ENCODE measurements at regions not wholly inside any gene's neighbourhood (a gene's known extent, or its start where the extent isn't known, plus 50 kb on each side); places are given as distances from the start of the nearest gene placed in this dataset.
"Not testable (repeated sequence)": the region's sequence is repeated elsewhere in the genome, so short reads cannot be mapped to it uniquely, and the experiment has no call there.

DNA sequence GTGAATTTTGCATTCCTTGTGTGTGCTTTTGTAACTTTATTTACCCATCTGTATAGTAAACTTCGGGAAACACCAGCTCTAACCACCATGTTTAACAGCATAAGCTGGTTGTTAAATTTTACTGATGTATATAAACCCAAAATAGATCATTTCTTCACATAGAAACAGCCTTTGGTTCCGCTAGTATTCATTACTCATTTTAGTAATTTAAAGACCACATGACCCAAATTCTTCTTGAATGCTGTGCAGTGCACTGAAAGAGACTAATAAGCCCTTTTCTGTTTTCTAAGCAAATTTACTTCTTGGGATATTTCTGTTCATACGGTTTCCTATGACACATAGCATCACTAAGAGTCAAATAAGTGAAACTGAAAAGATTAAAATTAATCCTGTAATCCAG, 218.5 kb upstream of the SPATA31A3 start:
- H3K36me3 Mint-ChIP-seq (ENCODE audit: low read depth); H3K27me3 Mint-ChIP-seq (ENCODE audit: low read depth); DNase-seq; intact Hi-C loops (cut with micrococcal nuclease); H3K9me3 Mint-ChIP-seq; H3K4me1 Mint-ChIP-seq (ENCODE audit: low read depth); CTCF ChIA-PET; H3K27ac Mint-ChIP-seq; H3K4me3 Mint-ChIP-seq: not testable (repeated sequence)

DNA sequence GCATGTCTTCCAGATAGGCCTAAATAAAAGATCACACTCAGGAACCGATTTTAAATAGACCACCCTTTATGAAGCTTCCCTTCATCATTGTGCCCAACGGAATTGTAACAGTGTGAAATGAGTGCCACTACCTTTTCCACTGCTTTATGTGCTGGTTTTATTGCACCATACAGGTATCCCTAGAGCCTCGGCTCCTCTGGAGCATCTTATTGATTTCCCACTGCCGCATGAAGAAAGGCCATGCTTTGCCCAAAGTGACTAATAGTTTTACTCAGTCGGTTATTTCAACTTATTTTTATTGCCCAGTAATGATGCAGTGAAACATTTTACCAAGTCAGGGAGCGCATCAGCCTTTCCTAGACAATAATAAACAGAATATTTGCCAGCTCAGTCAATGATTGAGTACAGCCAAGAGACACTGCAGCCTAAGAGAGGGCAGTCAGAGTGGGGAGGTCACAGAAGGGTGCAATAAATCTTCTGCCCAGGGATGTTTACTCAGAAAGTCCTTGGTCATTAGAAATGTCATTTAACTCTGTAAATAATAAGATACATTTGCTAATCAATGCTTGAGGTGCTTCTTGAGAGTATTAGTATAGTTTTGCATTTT, 216.6 kb upstream of the SPATA31A3 start:
- CTCF ChIA-PET; intact Hi-C loops (cut with micrococcal nuclease); H3K4me3 Mint-ChIP-seq; H3K27me3 Mint-ChIP-seq (ENCODE audit: low read depth); H3K27ac Mint-ChIP-seq; H3K36me3 Mint-ChIP-seq (ENCODE audit: low read depth); DNase-seq; H3K9me3 Mint-ChIP-seq; H3K4me1 Mint-ChIP-seq (ENCODE audit: low read depth): not testable (repeated sequence)

DNA sequence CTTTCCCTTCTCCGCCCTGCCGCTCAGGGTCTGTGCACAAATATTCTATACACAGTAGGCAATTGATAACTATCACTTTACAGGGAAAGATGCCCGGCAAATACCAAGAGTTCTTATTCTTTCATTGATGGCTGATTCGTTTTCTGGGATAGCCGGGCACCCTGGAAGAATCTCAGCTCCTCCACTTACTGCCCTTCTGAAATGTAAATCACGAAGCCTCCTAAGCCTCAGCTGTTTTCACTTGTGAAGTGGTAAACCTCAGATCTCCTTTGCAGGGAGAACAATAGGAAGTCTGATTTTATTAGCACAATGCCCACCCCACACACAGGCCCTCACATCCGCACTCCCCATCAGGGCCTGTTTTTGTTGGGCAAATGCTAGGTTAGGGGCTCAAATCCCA, 203.8 kb upstream of the SPATA31A3 start:
- H3K9me3 Mint-ChIP-seq; H3K4me3 Mint-ChIP-seq; H3K27me3 Mint-ChIP-seq (ENCODE audit: low read depth); CTCF ChIA-PET; H3K27ac Mint-ChIP-seq; intact Hi-C loops (cut with micrococcal nuclease); DNase-seq; H3K4me1 Mint-ChIP-seq (ENCODE audit: low read depth); H3K36me3 Mint-ChIP-seq (ENCODE audit: low read depth): not testable (repeated sequence)

GRCh38 chr9:67195357-67195756, 203.0 kb upstream of the SPATA31A3 start:
- DNase-seq; H3K27me3 Mint-ChIP-seq (ENCODE audit: low read depth); H3K36me3 Mint-ChIP-seq (ENCODE audit: low read depth); intact Hi-C loops (cut with micrococcal nuclease); H3K27ac Mint-ChIP-seq; H3K4me1 Mint-ChIP-seq (ENCODE audit: low read depth); H3K9me3 Mint-ChIP-seq; CTCF ChIA-PET; H3K4me3 Mint-ChIP-seq: not testable (repeated sequence)

DNA sequence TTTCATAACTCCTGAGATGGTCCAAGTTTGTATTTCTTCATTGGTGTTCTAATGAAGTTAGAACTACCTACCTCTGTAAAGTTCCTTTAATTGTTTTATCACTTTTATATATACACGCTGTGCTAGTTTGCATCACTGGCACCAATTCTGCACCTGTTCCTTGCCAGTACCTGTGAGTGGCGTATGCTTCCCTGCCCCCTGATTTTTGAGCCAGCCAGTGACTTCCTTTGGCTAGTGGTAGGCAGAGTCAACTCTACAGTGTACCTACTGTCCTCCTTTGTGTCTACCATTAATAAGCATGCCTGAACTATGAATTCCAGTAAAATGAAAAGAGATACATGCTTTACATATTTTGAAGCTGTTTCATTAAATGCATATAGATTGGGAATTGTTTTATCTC, 186.8 kb upstream of the SPATA31A3 start:
- H3K9me3 Mint-ChIP-seq; intact Hi-C loops (cut with micrococcal nuclease); CTCF ChIA-PET; DNase-seq; H3K36me3 Mint-ChIP-seq (ENCODE audit: low read depth); H3K27ac Mint-ChIP-seq; H3K4me3 Mint-ChIP-seq; H3K4me1 Mint-ChIP-seq (ENCODE audit: low read depth); H3K27me3 Mint-ChIP-seq (ENCODE audit: low read depth): not testable (repeated sequence)

GRCh38 chr9:67175167-67175566, 182.8 kb upstream of the SPATA31A3 start:
- H3K4me3 Mint-ChIP-seq; H3K36me3 Mint-ChIP-seq (ENCODE audit: low read depth); H3K27me3 Mint-ChIP-seq (ENCODE audit: low read depth); H3K27ac Mint-ChIP-seq; DNase-seq; CTCF ChIA-PET; intact Hi-C loops (cut with micrococcal nuclease); H3K9me3 Mint-ChIP-seq; H3K4me1 Mint-ChIP-seq (ENCODE audit: low read depth): not testable (repeated sequence)

DNA sequence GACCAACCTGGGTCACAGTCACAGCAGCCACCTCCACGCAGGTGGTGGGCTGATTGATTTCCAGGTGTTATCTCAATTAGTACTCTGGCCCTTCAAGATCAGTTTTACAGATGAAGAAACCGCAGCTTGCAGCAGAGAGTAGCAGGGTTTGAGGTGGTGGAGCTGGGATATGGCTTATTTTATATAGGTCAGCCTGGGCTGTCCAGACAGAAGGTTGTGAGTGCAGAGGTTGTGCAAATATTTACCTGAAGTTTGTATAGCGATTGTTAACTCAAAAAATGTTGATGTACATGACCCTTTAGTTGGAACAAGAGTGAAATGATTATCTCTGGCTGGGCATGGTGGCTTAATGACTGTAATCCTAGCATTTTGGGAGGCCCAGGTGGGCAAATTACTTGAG, 179.4 kb upstream of the SPATA31A3 start:
- H3K4me1 Mint-ChIP-seq (ENCODE audit: low read depth); H3K4me3 Mint-ChIP-seq; H3K9me3 Mint-ChIP-seq; H3K27ac Mint-ChIP-seq; DNase-seq; H3K27me3 Mint-ChIP-seq (ENCODE audit: low read depth); intact Hi-C loops (cut with micrococcal nuclease); CTCF ChIA-PET; H3K36me3 Mint-ChIP-seq (ENCODE audit: low read depth): not testable (repeated sequence)

DNA sequence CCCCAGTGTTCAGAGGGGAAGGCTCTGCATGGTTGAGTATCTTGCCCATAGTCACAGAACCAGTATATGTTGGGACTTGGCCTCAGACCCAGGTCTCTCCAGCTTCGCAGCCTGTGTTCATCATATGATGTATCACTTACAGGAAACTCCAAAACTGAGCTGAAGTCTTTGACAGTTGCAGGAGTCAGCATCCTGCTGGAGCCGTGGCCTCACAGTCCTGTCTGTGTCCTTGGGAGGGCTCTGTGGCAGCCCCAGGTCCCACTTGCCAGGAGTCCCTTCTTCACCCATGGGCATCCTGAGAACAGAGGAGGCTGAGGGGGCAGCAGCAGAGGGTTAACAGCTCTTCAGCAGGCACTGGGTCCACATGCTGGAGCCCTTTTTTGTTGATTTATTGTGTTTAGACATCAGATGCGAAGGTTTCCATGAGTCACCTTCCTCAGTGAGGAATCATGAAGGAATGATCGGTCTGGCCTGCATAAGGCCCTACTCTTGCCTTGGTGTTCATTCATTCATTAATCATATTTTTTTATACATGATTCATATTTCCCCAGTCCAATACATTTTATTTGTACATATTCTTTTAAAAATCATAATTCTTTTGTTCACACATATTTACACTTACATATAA, 176.3 kb upstream of the SPATA31A3 start:
- H3K9me3 Mint-ChIP-seq; DNase-seq; CTCF ChIA-PET; H3K4me1 Mint-ChIP-seq (ENCODE audit: low read depth); intact Hi-C loops (cut with micrococcal nuclease); H3K27ac Mint-ChIP-seq; H3K27me3 Mint-ChIP-seq (ENCODE audit: low read depth); H3K4me3 Mint-ChIP-seq; H3K36me3 Mint-ChIP-seq (ENCODE audit: low read depth): not testable (repeated sequence)

GRCh38 chr9:67166335-67166734, 174.0 kb upstream of the SPATA31A3 start:
- H3K9me3 Mint-ChIP-seq; H3K36me3 Mint-ChIP-seq (ENCODE audit: low read depth); H3K27ac Mint-ChIP-seq; H3K27me3 Mint-ChIP-seq (ENCODE audit: low read depth); intact Hi-C loops (cut with micrococcal nuclease); DNase-seq; H3K4me1 Mint-ChIP-seq (ENCODE audit: low read depth); CTCF ChIA-PET; H3K4me3 Mint-ChIP-seq: not testable (repeated sequence)

GRCh38 chr9:67162827-67163226, 170.5 kb upstream of the SPATA31A3 start:
- H3K36me3 Mint-ChIP-seq (ENCODE audit: low read depth); DNase-seq; CTCF ChIA-PET; H3K9me3 Mint-ChIP-seq; H3K27ac Mint-ChIP-seq; H3K4me3 Mint-ChIP-seq; H3K27me3 Mint-ChIP-seq (ENCODE audit: low read depth); H3K4me1 Mint-ChIP-seq (ENCODE audit: low read depth); intact Hi-C loops (cut with micrococcal nuclease): not testable (repeated sequence)

- DNase-seq; H3K4me3 Mint-ChIP-seq; H3K9me3 Mint-ChIP-seq; H3K36me3 Mint-ChIP-seq (ENCODE audit: low read depth); H3K27ac Mint-ChIP-seq; CTCF ChIA-PET; H3K4me1 Mint-ChIP-seq (ENCODE audit: low read depth); intact Hi-C loops (cut with micrococcal nuclease); H3K27me3 Mint-ChIP-seq (ENCODE audit: low read depth): not testable (repeated sequence)
Measured at GRCh38 chr9:67155218-67155617, 162.9 kb upstream of the SPATA31A3 start.

DNA sequence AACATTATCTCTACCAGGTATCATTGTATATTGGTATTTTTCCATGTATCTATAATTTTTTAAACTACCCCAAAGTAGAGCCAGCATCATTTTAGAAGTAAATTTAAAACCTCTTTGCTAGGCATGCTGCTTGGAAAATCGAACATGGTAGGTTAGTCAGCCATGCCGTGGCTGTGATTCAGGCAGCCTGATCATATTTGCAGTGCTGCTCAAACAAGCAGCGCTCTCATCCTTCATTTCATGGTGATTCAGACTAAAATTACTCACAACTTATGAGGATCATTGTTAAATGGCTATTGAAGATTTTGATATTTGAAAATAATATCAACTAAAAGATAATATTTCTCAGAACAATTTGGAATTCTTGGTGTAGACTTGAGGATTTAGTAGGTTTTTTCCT, 161.2 kb upstream of the SPATA31A3 start:
- DNase-seq; H3K27me3 Mint-ChIP-seq (ENCODE audit: low read depth); H3K4me1 Mint-ChIP-seq (ENCODE audit: low read depth); H3K36me3 Mint-ChIP-seq (ENCODE audit: low read depth); H3K27ac Mint-ChIP-seq; H3K4me3 Mint-ChIP-seq; intact Hi-C loops (cut with micrococcal nuclease); H3K9me3 Mint-ChIP-seq; CTCF ChIA-PET: not testable (repeated sequence)

DNA sequence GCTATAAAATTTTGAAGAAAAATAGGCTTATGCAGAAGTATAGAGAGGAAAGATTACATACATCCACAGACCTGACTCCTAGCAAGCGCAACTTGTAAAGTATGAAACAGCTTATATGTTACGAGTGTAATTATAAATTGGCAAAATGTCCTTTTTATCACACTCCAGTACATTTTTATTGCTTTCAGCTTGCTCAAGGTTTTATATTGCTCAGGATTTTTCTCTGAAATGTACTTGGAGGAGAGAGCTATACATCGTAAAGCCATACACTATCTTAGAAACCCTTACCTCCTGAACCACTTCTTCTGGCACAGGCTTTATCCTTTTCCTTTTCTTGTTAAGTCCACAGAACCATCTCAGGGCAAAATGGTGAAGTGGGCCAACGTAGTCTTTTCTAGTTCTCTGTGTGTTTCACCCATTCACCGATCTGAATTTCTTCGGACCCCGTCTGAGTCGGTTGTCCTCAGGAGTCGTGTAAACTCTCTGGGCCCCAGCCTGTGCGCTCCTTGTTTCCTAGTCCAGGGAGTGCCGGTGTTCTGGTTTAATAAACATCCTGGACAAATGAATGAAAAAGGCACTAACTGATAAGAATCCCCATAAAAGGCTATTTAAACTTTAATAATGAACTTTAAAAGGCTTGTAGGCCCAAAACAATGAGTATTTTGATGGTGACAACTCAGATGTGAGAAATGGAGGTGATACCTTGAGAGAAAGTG, 150.2 kb upstream of the SPATA31A3 start:
- H3K4me3 Mint-ChIP-seq; H3K36me3 Mint-ChIP-seq (ENCODE audit: low read depth); DNase-seq; CTCF ChIA-PET; H3K27me3 Mint-ChIP-seq (ENCODE audit: low read depth); H3K4me1 Mint-ChIP-seq (ENCODE audit: low read depth); H3K9me3 Mint-ChIP-seq; H3K27ac Mint-ChIP-seq; intact Hi-C loops (cut with micrococcal nuclease): not testable (repeated sequence)

Measured in activated naive CD4-positive, alpha-beta T cell treated with anti-CD3 and anti-CD28 coated beads for 36 hours (primary cell).